Esophagus muscularis mucosa (tissue), 3 donors: ENCODE measurements at regions not wholly inside any gene's neighbourhood (a gene's known extent, or its start where the extent isn't known, plus 50 kb on each side); places are given as distances from the start of the nearest gene placed in this dataset.

ENCODE experiments used
- POLR2AphosphoS5 ChIP-seq, 2 donors: sonication (generic); formaldehyde crosslinking; IDR thresholded peaks; one replicate each; pipeline ENCODE4 v1.6.1; 2017; ENCODE audit warnings: antibody characterized with exemption in 2 of 2
- TF ChIP-seq, protein P1 (sequence below), 3 experiments: fragments of 200-600 bp in 2 of 3; fragments of 450-650 bp in 1 of 3; sonication (generic) in 2 of 3; IDR thresholded peaks; one replicate each; pipeline ENCODE4 v1.5.1; 2017 to 2019; ENCODE audit warnings: antibody characterized with exemption in 3 of 3, mild to moderate bottlenecking in 2 of 3, moderate library complexity in 1 of 3

DNA sequence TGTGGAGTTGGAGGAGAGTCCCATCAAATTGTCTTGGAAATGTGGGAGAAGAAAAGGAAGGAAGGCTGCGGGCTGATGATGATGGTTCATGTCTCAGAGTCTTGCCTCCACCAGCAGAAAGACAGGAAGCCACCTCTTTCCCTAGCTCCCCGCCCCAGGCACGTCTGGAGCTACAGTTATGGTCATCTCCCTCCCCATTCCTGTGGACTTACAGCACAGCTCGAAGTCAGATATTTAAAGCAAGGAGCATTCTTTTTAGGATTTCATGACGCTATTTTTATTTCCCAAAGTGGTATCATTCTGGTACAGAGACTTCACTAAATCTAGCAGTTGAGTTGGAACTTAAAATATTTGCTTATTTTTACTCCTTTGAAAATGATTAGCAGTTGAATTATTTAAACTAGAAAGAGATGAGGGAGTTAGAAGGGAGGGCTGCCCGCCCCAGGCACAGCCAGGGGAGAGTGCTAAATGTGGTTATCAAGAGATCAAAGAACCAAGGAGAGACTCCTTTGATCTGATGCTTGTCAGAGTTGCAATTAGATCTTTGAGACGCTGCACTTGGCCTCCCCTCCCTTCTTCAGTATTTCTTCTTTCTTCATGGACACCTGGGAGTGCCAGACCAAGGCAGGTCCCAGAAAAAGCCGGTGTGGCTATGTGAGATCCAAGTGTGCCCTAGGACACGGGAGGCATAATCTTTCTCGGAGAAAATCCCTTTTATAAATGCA lies 199.9 kb upstream of the SOX4 start:
- TF ChIP-seq, protein P1, sequence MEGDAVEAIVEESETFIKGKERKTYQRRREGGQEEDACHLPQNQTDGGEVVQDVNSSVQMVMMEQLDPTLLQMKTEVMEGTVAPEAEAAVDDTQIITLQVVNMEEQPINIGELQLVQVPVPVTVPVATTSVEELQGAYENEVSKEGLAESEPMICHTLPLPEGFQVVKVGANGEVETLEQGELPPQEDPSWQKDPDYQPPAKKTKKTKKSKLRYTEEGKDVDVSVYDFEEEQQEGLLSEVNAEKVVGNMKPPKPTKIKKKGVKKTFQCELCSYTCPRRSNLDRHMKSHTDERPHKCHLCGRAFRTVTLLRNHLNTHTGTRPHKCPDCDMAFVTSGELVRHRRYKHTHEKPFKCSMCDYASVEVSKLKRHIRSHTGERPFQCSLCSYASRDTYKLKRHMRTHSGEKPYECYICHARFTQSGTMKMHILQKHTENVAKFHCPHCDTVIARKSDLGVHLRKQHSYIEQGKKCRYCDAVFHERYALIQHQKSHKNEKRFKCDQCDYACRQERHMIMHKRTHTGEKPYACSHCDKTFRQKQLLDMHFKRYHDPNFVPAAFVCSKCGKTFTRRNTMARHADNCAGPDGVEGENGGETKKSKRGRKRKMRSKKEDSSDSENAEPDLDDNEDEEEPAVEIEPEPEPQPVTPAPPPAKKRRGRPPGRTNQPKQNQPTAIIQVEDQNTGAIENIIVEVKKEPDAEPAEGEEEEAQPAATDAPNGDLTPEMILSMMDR (IDR thresholded peaks at IDR 0.05): no peak
- TF ChIP-seq POLR2AphosphoS5 (IDR thresholded peaks at IDR 0.05): no peak
